ENCODE measurements at regions not wholly inside any gene's neighbourhood (a gene's known extent, or its start where the extent isn't known, plus 50 kb on each side); places are given as distances from the start of the nearest gene placed in this dataset.
"Not testable (repeated sequence)": the region's sequence is repeated elsewhere in the genome, so short reads cannot be mapped to it uniquely, and the experiment has no call there.

DNA sequence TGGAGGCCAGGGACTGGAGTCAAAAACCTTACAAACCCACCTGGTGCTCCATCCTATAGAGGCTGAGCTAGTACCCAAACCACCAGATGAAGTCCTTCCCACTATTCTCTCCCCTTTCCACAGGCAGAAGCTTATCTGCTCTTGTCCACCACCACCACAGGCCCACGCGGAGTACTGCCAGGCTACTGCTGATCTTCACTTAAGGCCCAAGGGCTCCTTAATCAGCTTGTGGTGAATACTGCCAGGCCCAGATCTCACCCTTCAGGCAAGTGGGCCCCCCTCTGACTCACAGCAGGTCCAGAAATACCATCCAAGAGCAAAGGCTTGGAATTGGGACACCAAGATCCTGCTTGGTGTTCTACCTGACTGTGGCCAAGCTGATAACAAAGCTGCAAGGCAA, 598.1 kb upstream of the CBLB start:
- DNase-seq (no peak), ATAC-seq (no peak)
- intact Hi-C loops (cut with DNase I), result no loop called here
- Histone ChIP-seq H3K27me3 (ENCODE audit: low read depth) (no peaks in the 10 kb centered on the region), H3K36me3 (no peaks in the 10 kb centered on the region), H3K4me3 (no peak overlapping the region), H3K27ac (no peak overlapping the region), H3K4me1 (no peaks in the 10 kb centered on the region), H3K9me3 (no peaks in the 10 kb centered on the region)
- no peak for TF ChIP-seq CTCF (IDR thresholded peaks at IDR 0.05)

GRCh38 chr3:106473576-106474475, 605.0 kb upstream of the CBLB start:
- Histone ChIP-seq H3K27ac (no peak overlapping the region), H3K27me3 (ENCODE audit: low read depth) (no peaks in the 10 kb centered on the region), H3K36me3 (no peaks in the 10 kb centered on the region), H3K4me3 (no peak overlapping the region), H3K4me1 (no peaks in the 10 kb centered on the region), H3K9me3 (peaks cover 3% of the 10 kb centered on the region)
- ATAC-seq, result no peak
- intact Hi-C loops (cut with DNase I), result no loop called here
- TF ChIP-seq CTCF (IDR thresholded peaks at IDR 0.05), result no peak
- no peak for DNase-seq

DNA sequence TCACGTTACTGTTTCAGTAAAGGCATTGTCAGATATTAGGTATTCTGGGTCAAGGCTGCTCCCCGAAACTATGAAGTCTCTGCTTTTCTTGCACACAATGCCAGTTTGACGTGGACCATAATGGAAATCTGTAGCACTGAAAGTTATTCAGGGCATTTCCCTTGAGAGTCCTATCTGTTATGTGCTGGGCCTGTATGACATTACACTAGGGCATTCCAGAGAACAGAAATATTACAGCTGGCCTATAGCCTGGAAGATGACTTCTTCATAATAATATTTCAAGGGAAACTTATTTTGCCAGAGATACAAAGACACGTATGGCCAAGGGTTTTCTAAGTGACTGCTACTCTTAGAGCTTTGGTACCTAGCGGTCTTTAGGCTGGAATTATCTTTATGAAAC, 613.6 kb upstream of the CBLB start:
- Histone ChIP-seq H3K4me3 (no peak overlapping the region), H3K4me1 (no peaks in the 10 kb centered on the region), H3K9me3 (peaks cover 4% of the 10 kb centered on the region), H3K27ac (no peak overlapping the region), H3K27me3 (ENCODE audit: low read depth) (no peaks in the 10 kb centered on the region), H3K36me3 (no peaks in the 10 kb centered on the region)
- intact Hi-C loops (cut with DNase I), result no loop called here
- DNase-seq (no peak), ATAC-seq (no peak)
- no peak for TF ChIP-seq CTCF (IDR thresholded peaks at IDR 0.05)

- no peaks in the 10 kb centered on the region for H3K27me3 ChIP-seq (ENCODE audit: low read depth)
- DNase-seq (no peak), ATAC-seq (no peak)
- no peak overlapping the region for H3K27ac ChIP-seq
- intact Hi-C loops (cut with DNase I), result no loop called here
- no peak overlapping the region for H3K4me3 ChIP-seq
- H3K4me1 ChIP-seq, result no peaks in the 10 kb centered on the region
- H3K9me3 ChIP-seq, result no peaks in the 10 kb centered on the region
- H3K36me3 ChIP-seq, result no peaks in the 10 kb centered on the region
- TF ChIP-seq CTCF (IDR thresholded peaks at IDR 0.05), result no peak
These were observed 616.4 kb upstream of the CBLB start for GRCh38 chr3:106485217-106485616.

DNA sequence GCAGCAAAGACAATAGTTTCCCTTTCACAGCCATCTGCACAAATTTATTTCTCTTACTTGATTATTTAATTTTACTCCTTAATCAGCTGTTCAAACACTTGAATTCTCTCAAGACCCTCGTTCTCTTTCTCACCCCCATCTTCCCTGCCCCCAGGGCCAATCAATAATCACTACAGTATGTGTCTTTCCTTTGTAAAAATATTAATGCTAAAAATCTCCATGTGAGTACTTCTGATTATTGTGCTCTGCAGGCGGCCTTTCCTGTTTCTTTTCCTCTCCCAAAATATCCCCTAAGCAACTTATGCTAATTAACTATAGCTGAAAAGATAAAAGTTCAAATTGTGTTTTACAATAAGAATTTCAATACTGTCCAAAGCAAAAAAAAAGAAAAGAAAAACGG, 617.0 kb upstream of the CBLB start:
- Histone ChIP-seq H3K36me3 (no peaks in the 10 kb centered on the region), H3K27ac (no peak overlapping the region), H3K4me3 (no peak overlapping the region), H3K9me3 (no peaks in the 10 kb centered on the region), H3K4me1 (no peaks in the 10 kb centered on the region), H3K27me3 (ENCODE audit: low read depth) (no peaks in the 10 kb centered on the region)
- no peak for DNase-seq
- intact Hi-C loops (cut with DNase I), result no loop called here
- ATAC-seq, result no peak
- no peak for TF ChIP-seq CTCF (IDR thresholded peaks at IDR 0.05)

DNA sequence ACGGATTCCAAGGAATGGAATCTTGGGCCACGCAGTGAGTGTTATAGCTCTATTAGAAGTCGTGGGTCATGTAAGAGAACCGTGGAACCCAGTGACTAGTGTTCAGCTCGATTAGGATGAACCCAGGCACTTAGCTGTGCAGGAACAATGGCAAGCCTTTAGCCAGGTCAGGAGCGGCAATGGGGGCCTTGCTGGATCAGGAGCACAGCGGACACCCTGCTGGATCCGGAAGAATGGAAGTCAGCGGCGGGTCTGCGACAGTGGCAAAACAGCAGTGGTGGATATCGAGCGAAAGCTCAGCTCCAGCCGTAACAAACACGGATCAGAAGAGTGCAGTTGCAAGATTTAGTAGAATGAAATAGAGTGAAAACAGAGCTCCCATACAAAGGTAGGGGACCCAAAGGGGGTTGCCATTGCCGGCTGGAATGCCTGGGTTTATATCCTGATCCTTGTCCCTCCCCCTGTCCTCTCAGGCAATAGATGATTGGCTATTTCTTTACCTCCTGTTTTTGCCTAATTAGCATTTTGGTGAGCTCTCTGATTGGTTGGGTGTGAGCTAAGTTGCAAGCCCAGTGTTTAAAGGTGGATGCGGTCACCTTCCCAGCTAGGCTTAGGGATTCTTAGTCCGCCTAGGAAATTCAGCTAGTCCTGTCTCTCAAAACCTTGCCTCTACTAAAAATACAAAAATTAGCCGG, 618.3 kb upstream of the CBLB start:
- H3K27ac ChIP-seq; ATAC-seq; intact Hi-C loops (cut with DNase I); H3K27me3 ChIP-seq (ENCODE audit: low read depth); H3K4me1 ChIP-seq; H3K9me3 ChIP-seq; H3K4me3 ChIP-seq; H3K36me3 ChIP-seq; DNase-seq: not testable (repeated sequence)

Measured in lower lobe of right lung (tissue), 2 donors.